GM20000 (cell line): ENCODE measurements at regions not wholly inside any gene's neighbourhood (a gene's known extent, or its start where the extent isn't known, plus 50 kb on each side); places are given as distances from the start of the nearest gene placed in this dataset.

Source experiments
- DNase-seq: peaks from one replicate; pipeline ENCODE4 v3.0.0; 2012; ENCODE audit warnings: low spot score
- CTCF ChIP-seq: IDR thresholded peaks from 2 replicates; pipeline ENCODE4 v1.5.1; 2012; ENCODE audit warnings: mild to moderate bottlenecking, control low read depth; ENCODE audit errors: extremely low read depth, missing control alignments

DNA sequence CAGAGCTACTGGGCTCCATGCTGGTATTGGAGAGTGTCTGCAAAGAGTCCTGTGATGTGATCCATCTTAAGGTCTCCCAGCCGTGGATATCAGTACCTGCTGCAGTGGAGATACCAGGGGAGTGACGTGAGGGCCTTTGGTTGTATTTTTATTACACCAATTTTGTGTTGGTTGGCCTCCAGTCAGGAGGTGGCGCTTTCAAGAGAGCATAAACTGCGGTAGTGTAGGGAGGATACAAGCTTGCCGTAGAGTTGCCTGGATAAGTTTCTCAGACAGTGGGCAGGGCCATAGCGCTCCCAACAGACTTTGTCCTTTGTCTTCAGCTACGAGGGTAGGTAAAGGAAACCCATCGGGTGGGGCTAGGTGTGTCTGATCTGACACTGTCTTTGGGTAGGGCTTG lies 113.0 kb upstream of the CEP162 start:
- TF ChIP-seq CTCF: no peak
- no peak for DNase-seq

DNA sequence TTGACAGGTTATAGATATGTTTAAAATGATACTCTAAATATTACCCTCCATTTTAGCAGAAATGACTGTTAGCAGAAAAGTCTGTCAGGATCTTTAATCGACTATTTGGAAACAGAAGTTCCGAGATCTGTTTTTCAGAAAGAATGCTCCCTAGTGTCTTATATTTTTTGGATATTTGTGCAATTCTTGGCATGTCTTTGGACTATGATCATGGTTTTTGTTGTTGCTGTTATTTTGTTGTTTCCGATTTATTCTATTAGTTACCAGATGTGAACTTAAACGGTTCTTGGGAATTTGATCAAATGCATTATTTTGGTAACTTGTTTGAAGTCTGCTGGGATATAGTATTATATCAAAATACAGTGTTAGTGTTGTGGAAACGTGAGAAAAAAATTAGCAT lies 106.4 kb upstream of the CEP162 start:
- no peak for TF ChIP-seq CTCF
- no peak for DNase-seq

DNA sequence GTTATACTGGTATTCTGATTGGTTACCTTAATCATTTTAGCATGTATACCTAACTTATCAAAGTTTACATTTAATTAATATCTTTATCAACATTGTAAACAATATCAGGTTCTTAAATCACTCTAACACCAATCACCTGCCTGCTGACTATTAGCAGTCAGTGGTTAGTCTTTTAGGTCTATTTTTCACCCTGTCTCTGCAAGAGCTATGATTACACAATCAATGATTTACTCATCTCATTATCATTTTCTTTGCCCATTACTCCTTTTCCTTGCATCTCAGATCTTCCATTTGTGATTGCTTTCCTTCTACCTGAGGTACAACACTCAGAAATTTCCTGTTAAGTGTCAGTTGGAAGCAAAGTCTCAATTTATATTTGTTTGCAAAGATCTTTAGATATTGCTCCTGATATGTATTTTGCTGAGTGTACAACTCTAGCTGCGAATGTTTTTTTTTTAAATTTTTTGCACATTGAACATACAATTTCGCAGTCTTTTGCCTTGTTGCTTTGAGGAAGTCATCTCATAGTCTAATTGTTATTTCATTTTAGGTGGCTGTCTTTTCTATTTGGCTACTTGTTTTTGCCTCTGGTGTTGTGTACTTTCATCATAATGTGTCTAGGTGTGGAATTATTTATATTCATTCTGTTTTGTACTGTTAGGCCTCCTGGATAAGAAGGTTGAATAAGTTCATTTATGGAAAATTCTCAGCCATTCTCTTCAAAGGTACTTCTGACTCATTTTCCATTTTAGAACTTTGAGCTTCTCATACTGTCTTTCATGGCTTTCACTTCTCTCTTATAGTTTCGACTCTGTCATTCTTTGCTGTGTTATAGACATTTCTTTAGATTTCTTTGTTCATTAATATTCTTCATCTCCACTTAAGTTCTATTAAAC lies 104.9 kb upstream of the CEP162 start:
- DNase-seq: peak; percentile 35
- TF ChIP-seq CTCF: no peak

GRCh38 chr6:84330325-84330724 lies 102.9 kb upstream of the CEP162 start:
- no peak for TF ChIP-seq CTCF
- DNase-seq: no peak

DNA sequence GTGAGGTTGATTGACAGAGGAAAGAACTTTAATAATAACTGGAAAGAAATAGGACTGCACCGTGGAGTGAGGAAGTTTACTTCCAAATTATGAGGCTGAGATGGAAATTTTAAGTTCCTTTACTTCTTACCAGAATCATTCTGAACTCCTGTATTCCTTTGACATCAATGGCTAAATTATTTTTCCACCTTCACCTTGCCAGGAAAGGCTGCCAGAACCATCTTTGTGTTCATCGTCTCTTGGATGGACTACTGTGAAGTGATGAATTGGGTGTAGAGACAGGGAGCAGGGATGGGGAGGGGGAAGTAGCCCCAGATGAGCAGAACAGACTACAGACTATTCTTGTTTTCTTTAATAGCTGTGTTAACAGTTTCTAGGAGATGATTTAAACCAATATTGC lies 102.1 kb upstream of the CEP162 start:
- no peak for TF ChIP-seq CTCF
- DNase-seq: no peak

DNA sequence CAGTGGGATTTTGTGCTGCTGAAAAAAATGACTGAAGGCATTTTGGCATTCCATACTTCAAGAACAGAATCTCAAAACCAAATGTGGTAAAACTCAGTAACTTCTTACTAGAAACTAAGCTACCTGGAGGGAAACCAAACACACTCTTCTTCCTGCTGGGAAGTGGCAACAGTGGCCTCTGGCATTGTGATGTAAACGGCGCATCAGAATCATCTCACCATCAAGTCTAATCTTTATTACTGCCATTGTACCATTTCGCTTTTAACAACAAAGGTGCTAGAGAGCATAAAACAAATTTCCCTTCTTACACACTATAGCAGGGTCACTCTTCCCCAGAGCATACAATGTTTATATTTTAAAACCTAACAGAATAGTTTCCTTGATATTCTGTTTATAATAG lies 101.6 kb upstream of the CEP162 start:
- TF ChIP-seq CTCF: no peak
- DNase-seq: no peak

DNA sequence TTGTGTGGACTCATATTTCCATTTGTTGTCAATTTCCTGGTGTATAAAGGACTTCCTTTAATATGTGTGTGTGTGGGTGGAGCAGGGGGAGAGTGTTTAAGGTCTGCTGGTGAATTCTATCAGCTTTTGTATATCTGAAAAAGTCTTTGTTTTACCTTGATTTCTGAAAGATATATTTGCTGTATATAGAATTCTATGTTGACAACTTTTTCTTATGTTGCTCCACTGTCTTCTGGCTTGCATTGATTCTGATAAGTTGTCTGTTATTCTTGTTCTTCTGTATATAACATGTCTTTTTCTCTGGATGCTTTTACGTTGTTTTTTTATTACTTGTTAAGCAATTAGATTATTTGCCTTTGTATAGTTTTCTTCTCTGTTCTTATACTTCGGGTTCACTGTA lies 90.0 kb upstream of the CEP162 start:
- no peak for DNase-seq
- no peak for TF ChIP-seq CTCF
